ENCODE measurements at regions not wholly inside any gene's neighbourhood (a gene's known extent, or its start where the extent isn't known, plus 50 kb on each side); places are given as distances from the start of the nearest gene placed in this dataset.

GRCh38 chr14:28494196-28494595 lies 272.4 kb upstream of the FOXG1 start:
- CTCF ChIA-PET, result no interaction called here
- Histone ChIP-seq H3K4me1 (ENCODE audit: insufficient read depth, low read length, poor library complexity, severe bottlenecking) (no peaks in the 10 kb centered on the region), H3K27ac (ENCODE audit: low read depth, low read length, poor library complexity, severe bottlenecking) (no peak overlapping the region), H3K9me3 (ENCODE audit: low read depth, low read length, poor library complexity, severe bottlenecking) (no peaks in the 10 kb centered on the region), H3K36me3 (ENCODE audit: insufficient read depth, low read length, poor library complexity, severe bottlenecking) (no peaks in the 10 kb centered on the region), H3K4me3 (ENCODE audit: low read depth, low read length, poor library complexity, severe bottlenecking) (no peak overlapping the region), H3K27me3 (replicated peaks; ENCODE audit: insufficient read depth, low read depth, low read length, poor library complexity) (no peaks in the 10 kb centered on the region)
- POLR2A ChIA-PET (ENCODE audit: low non-redundant PET), result no interaction called here
- DNase-seq (ENCODE audit: low spot score), result no peak
- intact Hi-C loops (cut with micrococcal nuclease; ENCODE audit: unreplicated experiment), result no loop called here
- TF ChIP-seq EZH2 (IDR thresholded peaks at IDR 0.05; ENCODE audit: borderline replicate concordance, low read depth, low read length, poor library complexity, severe bottlenecking), result no peak
- TF ChIP-seq, protein P1, sequence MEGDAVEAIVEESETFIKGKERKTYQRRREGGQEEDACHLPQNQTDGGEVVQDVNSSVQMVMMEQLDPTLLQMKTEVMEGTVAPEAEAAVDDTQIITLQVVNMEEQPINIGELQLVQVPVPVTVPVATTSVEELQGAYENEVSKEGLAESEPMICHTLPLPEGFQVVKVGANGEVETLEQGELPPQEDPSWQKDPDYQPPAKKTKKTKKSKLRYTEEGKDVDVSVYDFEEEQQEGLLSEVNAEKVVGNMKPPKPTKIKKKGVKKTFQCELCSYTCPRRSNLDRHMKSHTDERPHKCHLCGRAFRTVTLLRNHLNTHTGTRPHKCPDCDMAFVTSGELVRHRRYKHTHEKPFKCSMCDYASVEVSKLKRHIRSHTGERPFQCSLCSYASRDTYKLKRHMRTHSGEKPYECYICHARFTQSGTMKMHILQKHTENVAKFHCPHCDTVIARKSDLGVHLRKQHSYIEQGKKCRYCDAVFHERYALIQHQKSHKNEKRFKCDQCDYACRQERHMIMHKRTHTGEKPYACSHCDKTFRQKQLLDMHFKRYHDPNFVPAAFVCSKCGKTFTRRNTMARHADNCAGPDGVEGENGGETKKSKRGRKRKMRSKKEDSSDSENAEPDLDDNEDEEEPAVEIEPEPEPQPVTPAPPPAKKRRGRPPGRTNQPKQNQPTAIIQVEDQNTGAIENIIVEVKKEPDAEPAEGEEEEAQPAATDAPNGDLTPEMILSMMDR (conservative IDR thresholded peaks at IDR 0.05; ENCODE audit: low read depth, low read length), result no peak
- no TSS peak for BruUV-seq (replicated peaks)

DNA sequence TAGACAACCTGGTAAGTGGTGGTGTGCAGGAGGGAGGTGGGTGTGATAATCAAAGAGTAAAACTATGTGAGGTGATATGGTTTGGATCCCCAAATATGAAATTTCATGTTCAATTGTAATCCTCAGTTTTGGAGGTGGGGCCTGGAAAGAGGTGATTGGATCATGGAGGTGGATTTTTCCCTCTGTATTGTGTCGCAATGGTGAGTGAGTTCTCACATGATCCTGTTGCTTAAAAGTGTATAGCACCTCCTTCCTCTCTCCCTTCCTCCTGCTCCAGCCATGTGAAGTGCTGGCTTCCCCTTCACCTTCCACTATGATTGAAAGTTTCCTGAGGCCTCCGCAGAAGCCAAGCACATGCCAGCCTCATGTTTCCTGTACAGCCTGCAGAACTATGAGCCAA lies 270.2 kb upstream of the FOXG1 start:
- ChIA-PET POLR2A (ENCODE audit: low non-redundant PET) (no interaction called here), CTCF (no interaction called here)
- H3K4me1 ChIP-seq (ENCODE audit: insufficient read depth, low read length, poor library complexity, severe bottlenecking), result no peaks in the 10 kb centered on the region
- no peak overlapping the region for H3K27ac ChIP-seq (ENCODE audit: low read depth, low read length, poor library complexity, severe bottlenecking)
- intact Hi-C loops (cut with micrococcal nuclease; ENCODE audit: unreplicated experiment), result no loop called here
- H3K4me3 ChIP-seq (ENCODE audit: low read depth, low read length, poor library complexity, severe bottlenecking), result no peak overlapping the region
- no peaks in the 10 kb centered on the region for H3K36me3 ChIP-seq (ENCODE audit: insufficient read depth, low read length, poor library complexity, severe bottlenecking)
- peaks cover under 1% of the 10 kb centered on the region for H3K27me3 ChIP-seq (replicated peaks; ENCODE audit: insufficient read depth, low read depth, low read length, poor library complexity)
- DNase-seq (ENCODE audit: low spot score), result no peak
- H3K9me3 ChIP-seq (ENCODE audit: low read depth, low read length, poor library complexity, severe bottlenecking), result no peaks in the 10 kb centered on the region
- TF ChIP-seq EZH2 (IDR thresholded peaks at IDR 0.05; ENCODE audit: borderline replicate concordance, low read depth, low read length, poor library complexity, severe bottlenecking), result no peak
- TF ChIP-seq, protein P1 (conservative IDR thresholded peaks at IDR 0.05; ENCODE audit: low read depth, low read length), result no peak
- no TSS peak for BruUV-seq (replicated peaks)

DNA sequence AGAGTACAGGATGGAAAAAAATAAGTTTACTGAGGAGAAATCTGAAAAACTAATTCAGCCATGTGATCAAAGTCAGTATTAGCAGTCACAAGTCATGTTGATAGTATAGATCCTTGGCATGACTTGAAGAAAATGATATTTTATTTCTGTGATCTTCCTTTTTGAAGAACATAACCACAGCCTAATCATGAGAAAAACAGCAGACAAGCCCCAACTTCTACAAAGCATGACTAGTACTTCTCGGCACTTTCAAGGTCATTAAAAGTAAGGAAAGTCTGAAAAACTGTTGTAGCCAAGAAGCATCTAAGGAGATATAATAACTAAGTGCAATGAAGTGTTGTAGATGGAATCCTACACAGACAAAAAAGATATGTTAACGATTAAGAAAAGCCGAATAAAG lies 264.1 kb upstream of the FOXG1 start:
- Histone ChIP-seq H3K27me3 (replicated peaks; ENCODE audit: insufficient read depth, low read depth, low read length, poor library complexity) (peaks cover 8% of the 10 kb centered on the region), H3K4me3 (ENCODE audit: low read depth, low read length, poor library complexity, severe bottlenecking) (no peak overlapping the region), H3K4me1 (ENCODE audit: insufficient read depth, low read length, poor library complexity, severe bottlenecking) (no peaks in the 10 kb centered on the region), H3K9me3 (ENCODE audit: low read depth, low read length, poor library complexity, severe bottlenecking) (no peaks in the 10 kb centered on the region), H3K27ac (ENCODE audit: low read depth, low read length, poor library complexity, severe bottlenecking) (no peak overlapping the region), H3K36me3 (ENCODE audit: insufficient read depth, low read length, poor library complexity, severe bottlenecking) (no peaks in the 10 kb centered on the region)
- DNase-seq (ENCODE audit: low spot score), result no peak
- no TSS peak for BruUV-seq (replicated peaks)
- intact Hi-C loops (cut with micrococcal nuclease; ENCODE audit: unreplicated experiment), result no loop called here
- TF ChIP-seq, protein P1 (conservative IDR thresholded peaks at IDR 0.05; ENCODE audit: low read depth, low read length), result no peak
- TF ChIP-seq EZH2 (IDR thresholded peaks at IDR 0.05; ENCODE audit: borderline replicate concordance, low read depth, low read length, poor library complexity, severe bottlenecking), result no peak
- ChIA-PET POLR2A (ENCODE audit: low non-redundant PET) (no interaction called here), CTCF (no interaction called here)

All from A673 (cell line).